ENCODE measurements at regions not wholly inside any gene's neighbourhood (a gene's known extent, or its start where the extent isn't known, plus 50 kb on each side); places are given as distances from the start of the nearest gene placed in this dataset.

DNA sequence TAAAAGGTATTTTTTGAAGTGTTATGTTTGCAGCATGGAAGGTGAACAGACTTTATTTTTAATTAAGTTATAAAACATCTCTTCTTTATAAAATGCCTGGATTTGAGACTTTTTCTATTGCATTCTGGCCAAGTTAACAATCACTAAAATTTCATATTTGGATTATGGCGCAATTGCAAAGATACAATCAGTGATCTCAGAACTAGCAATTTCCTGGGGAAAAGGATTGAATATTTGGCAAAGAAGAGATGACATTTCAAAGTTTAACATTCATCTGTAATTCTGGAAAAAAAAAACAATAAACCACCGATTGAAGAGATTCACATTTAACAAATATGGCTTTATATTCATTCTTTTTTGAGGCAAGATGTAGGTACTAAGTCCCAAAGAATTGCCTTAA lies 378.0 kb downstream of the LRRC70 start:
- no peak for DNase-seq (ENCODE audit: low read depth)
- TF ChIP-seq, protein P1, sequence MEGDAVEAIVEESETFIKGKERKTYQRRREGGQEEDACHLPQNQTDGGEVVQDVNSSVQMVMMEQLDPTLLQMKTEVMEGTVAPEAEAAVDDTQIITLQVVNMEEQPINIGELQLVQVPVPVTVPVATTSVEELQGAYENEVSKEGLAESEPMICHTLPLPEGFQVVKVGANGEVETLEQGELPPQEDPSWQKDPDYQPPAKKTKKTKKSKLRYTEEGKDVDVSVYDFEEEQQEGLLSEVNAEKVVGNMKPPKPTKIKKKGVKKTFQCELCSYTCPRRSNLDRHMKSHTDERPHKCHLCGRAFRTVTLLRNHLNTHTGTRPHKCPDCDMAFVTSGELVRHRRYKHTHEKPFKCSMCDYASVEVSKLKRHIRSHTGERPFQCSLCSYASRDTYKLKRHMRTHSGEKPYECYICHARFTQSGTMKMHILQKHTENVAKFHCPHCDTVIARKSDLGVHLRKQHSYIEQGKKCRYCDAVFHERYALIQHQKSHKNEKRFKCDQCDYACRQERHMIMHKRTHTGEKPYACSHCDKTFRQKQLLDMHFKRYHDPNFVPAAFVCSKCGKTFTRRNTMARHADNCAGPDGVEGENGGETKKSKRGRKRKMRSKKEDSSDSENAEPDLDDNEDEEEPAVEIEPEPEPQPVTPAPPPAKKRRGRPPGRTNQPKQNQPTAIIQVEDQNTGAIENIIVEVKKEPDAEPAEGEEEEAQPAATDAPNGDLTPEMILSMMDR (conservative IDR thresholded peaks at IDR 0.05; ENCODE audit: low read depth, low read length): no peak
- H3K4me3 ChIP-seq (ENCODE audit: low read depth, low read length): no peak overlapping the region

DNA sequence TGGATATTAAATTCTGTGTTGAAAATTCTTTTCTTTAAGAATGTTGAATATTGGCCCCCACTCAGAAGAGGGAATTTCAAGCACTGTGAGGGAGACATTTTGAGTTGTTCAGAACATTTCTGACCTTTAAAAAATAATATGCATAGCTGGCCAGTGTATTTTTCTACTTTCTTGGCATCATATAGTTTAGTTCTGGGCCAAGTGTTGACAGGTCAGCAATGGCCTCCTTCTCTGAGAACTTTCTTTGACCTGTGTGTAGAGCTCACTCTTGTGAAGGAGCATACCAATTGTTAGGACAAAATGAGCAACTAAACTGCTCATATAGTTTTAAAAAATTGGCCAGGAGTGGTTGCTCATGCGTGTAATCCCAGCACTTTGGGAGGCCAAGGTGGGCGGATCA lies 376.0 kb downstream of the LRRC70 start:
- DNase-seq (ENCODE audit: low read depth): no peak
- no peak overlapping the region for H3K4me3 ChIP-seq (ENCODE audit: low read depth, low read length)
- TF ChIP-seq, protein P1 (conservative IDR thresholded peaks at IDR 0.05; ENCODE audit: low read depth, low read length): no peak

DNA sequence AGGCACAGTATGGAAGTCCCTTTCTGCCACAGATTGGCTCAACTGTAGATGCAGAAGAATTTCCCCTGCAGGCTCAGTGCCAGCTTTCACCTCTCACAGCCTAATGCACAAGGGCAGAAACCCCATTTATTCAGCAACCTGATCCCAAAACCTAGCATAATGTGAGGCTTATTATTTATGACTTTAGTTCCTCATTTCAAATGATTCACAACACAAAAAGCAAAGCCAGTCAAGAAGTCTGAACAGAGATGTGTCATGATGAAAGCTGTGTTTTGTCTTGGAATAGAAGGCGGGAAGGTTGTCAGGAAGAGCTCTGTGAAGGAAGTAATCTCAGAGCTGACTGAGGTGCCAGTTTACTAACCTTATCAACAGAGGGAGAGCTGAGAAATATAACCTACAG lies 369.7 kb downstream of the LRRC70 start:
- H3K4me3 ChIP-seq (ENCODE audit: low read depth, low read length): no peak overlapping the region
- TF ChIP-seq, protein P1 (conservative IDR thresholded peaks at IDR 0.05; ENCODE audit: low read depth, low read length): no peak
- no peak for DNase-seq (ENCODE audit: low read depth)

DNA sequence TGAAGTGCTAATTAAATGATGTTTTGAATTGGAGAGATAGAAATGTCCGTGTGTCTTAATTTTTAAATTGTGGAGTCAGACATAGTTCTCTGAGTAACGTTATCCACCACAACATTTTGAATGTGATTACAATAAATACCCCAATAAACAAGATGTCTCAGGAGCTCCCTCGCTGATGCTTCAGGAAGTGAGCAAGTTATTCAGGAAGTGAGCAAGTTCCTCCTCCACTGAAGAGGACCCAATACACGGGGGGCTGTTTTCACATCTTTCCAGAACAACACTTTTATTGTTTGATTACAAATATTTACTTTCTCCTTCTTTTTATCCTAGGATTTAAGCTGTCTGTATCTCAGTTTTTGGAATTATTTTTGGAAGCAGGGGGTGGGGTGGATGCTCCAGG lies 363.8 kb downstream of the LRRC70 start:
- DNase-seq (ENCODE audit: low read depth): no peak
- TF ChIP-seq, protein P1 (conservative IDR thresholded peaks at IDR 0.05; ENCODE audit: low read depth, low read length): no peak
- H3K4me3 ChIP-seq (ENCODE audit: low read depth, low read length): no peak overlapping the region

DNA sequence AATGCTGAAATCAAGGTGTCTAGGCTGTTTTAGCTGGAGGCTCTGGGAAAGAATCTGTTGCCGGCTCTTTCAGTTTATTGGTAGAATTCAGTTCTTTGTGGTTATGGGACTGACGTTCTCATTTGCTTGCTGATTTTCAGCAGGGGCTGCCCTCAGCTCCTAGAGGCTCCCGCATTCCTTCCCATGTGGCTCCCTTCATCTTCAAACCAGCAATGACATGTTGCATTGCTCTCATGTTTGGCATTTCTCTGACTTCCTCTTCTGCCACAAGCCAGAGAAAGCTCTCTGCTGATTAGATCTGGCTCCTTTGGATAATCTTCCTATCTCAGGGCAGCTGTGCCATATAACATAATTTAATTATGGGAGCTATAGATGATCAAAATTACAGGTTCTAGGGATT lies 360.3 kb downstream of the LRRC70 start:
- no peak overlapping the region for H3K4me3 ChIP-seq (ENCODE audit: low read depth, low read length)
- TF ChIP-seq, protein P1 (conservative IDR thresholded peaks at IDR 0.05; ENCODE audit: low read depth, low read length): no peak
- DNase-seq (ENCODE audit: low read depth): peak; percentile 23

DNA sequence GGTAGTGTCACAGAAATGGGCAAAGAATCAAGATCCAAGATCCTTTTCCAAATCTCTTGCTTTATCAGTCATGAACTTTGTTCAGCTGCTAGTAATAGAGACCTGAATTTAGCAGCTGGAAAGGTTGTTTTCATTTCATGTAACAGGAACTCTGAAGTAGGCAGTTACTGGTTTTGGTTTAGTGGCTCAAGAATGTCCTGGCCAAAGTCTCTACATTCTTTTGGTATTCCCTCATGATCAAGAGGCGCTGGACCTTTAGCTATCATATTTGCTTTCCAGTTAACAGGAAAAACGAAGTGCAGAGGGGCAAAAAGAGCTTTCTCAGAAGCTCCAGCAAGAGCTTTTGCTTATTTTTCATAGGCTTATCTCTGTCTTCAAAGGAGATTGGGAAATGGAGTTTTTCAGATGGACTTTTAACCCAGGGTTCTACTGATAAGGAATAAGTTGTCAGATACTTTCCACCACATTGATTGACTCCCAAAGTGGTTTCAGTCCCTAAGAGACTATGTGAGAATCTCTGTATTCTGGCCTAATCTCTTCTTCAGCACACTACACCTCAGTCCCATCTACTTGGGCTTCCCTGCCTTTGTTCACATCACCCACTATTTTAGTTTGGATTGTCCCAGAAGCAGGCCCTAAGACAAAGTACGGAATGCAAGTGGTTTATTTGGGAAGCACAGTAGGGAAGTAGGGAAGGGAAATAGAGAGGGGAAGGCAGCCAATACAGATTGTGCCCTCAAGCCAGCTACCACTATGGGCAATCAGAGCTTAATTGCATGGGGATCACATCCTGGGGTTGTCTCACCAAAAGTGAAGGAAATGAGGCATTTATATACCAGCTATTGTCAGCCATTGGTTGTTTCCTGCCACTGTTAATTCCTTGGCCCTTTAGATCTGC lies 359.3 kb downstream of the LRRC70 start:
- DNase-seq (ENCODE audit: low read depth): peak; percentile 87
- TF ChIP-seq, protein P1 (conservative IDR thresholded peaks at IDR 0.05; ENCODE audit: low read depth, low read length): no peak
- no peak overlapping the region for H3K4me3 ChIP-seq (ENCODE audit: low read depth, low read length)

DNA sequence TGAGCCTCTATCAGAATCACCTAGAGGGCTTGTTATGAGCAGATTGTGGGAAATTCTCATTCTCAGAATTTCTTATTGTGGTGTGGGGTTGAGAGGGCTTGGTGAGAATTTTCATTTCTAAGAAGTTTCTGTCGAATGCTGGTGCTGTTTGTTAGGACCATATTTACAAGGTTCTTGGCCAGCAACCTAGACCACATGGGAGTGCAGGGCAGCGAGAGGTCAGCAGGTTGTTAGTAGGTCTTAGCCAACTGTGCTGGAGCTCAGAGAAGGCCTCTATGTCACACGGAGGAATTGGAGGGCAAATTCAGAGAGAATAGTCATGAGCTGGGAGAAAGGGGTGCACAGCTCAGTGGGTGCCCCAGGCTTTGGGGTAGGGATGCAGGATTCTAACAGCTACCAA lies 357.0 kb downstream of the LRRC70 start:
- TF ChIP-seq, protein P1 (conservative IDR thresholded peaks at IDR 0.05; ENCODE audit: low read depth, low read length): no peak
- H3K4me3 ChIP-seq (ENCODE audit: low read depth, low read length): no peak overlapping the region
- no peak for DNase-seq (ENCODE audit: low read depth)

All from epithelial cell of proximal tubule (primary cell).